Mesendoderm (in vitro differentiated cells): ENCODE measurements at regions not wholly inside any gene's neighbourhood (a gene's known extent, or its start where the extent isn't known, plus 50 kb on each side); places are given as distances from the start of the nearest gene placed in this dataset.

Source experiments
- DNase-seq: peaks from one replicate; pipeline ENCODE4 v3.0.0; 2013
- H2AK5ac ChIP-seq: 2 replicates; pipeline ENCODE4 v1.6.1; 2013; ENCODE audit warnings: low read length, inconsistent platforms
- H2BK120ac ChIP-seq: 2 replicates; pipeline ENCODE4 v1.6.1; 2013; ENCODE audit warnings: low read depth, mild to moderate bottlenecking, low read length, moderate library complexity, mixed read lengths
- H2BK15ac ChIP-seq: replicated peaks from 2 replicates; pipeline ENCODE4 v1.6.1; 2013; ENCODE audit warnings: low read depth, mild to moderate bottlenecking, moderate library complexity
- H2BK5ac ChIP-seq: 2 replicates; pipeline ENCODE4 v1.6.1; 2013; ENCODE audit warnings: low read length, inconsistent platforms
- H3K18ac ChIP-seq: 2 replicates; pipeline ENCODE4 v1.6.1; 2013; ENCODE audit warnings: mild to moderate bottlenecking, low read length, mixed read lengths
- H3K23ac ChIP-seq: one replicate; pipeline ENCODE4 v1.6.1; 2013; ENCODE audit warnings: low read length
- H3K27ac ChIP-seq: 2 replicates; pipeline ENCODE4 v1.5.1; 2013; ENCODE audit warnings: low read depth, mild to moderate bottlenecking, inconsistent platforms, low read length, moderate library complexity
- H3K27me3 ChIP-seq: 2 replicates; pipeline ENCODE4 v1.6.1; 2013; ENCODE audit warnings: low read length, control low read depth, mild to moderate bottlenecking, inconsistent platforms; ENCODE audit not compliant: insufficient read depth, poor library complexity
- H3K36me3 ChIP-seq: 2 replicates; pipeline ENCODE4 v1.6.1; 2013; ENCODE audit warnings: low read length, inconsistent platforms; ENCODE audit not compliant: control insufficient read depth, insufficient read depth
- H3K4ac ChIP-seq: one replicate; pipeline ENCODE4 v1.6.1; 2013; ENCODE audit warnings: low read depth, mild to moderate bottlenecking, low read length, moderate library complexity
- H3K4me1 ChIP-seq: 2 replicates; pipeline ENCODE4 v1.6.1; 2013; ENCODE audit warnings: low read depth, low read length, inconsistent platforms; ENCODE audit not compliant: control insufficient read depth
- H3K4me2 ChIP-seq: 2 replicates; pipeline ENCODE4 v1.6.1; 2013; ENCODE audit warnings: low read length
- H3K4me3 ChIP-seq: 2 replicates; pipeline ENCODE4 v1.5.1; 2013; ENCODE audit warnings: mild to moderate bottlenecking, low read length
- H3K56ac ChIP-seq: one replicate; pipeline ENCODE4 v1.6.1; 2013; ENCODE audit warnings: low read length
- H3K79me1 ChIP-seq: 2 replicates; pipeline ENCODE4 v1.6.1; 2013; ENCODE audit warnings: low read length, inconsistent platforms
- H3K79me2 ChIP-seq: 2 replicates; pipeline ENCODE4 v1.6.1; 2013; ENCODE audit warnings: mild to moderate bottlenecking, low read length; ENCODE audit not compliant: control insufficient read depth, insufficient read depth
- H3K9ac ChIP-seq: 2 replicates; pipeline ENCODE4 v1.6.1; 2013; ENCODE audit warnings: low read length, inconsistent platforms
- H4K5ac ChIP-seq: one replicate; pipeline ENCODE4 v1.6.1; 2013; ENCODE audit warnings: low read length
- H4K8ac ChIP-seq: one replicate; pipeline ENCODE4 v1.6.1; 2013; ENCODE audit warnings: low read depth, mild to moderate bottlenecking, control low read depth, low read length, moderate library complexity
- WGBS: extraction: QIAGEN DNeasy Blood & Tissue Kit; methylation state at CpG from one replicate; pipeline ENCODE4 v1.1.7; 2013; ENCODE audit warnings: low lambda C conversion rate, missing lambda C conversion rate; ENCODE audit not compliant: insufficient coverage; ENCODE audit errors: extremely low coverage; 5-methylcytosine and 5-hydroxymethylcytosine counted together

- H4K5ac ChIP-seq, result no peak overlapping the region
- H2BK5ac ChIP-seq, result no peak overlapping the region
- no peak overlapping the region for H3K9ac ChIP-seq
- DNase-seq, result no peak
- no peaks in the 10 kb centered on the region for H3K79me1 ChIP-seq
- H2BK120ac ChIP-seq, result no peak overlapping the region
- H3K4ac ChIP-seq, result no peak overlapping the region
- no peak overlapping the region for H3K27ac ChIP-seq
- peaks cover 2% of the 10 kb centered on the region for H3K4me1 ChIP-seq
- H3K23ac ChIP-seq, result no peak overlapping the region
- no peaks in the 10 kb centered on the region for H3K79me2 ChIP-seq
- no peak overlapping the region for H2AK5ac ChIP-seq
- no peak overlapping the region for H4K8ac ChIP-seq
- WGBS, result no CpG with 5 or more reads among the region's 2 CpGs
- no peaks in the 10 kb centered on the region for H3K36me3 ChIP-seq
- H3K27me3 ChIP-seq, result no peaks in the 10 kb centered on the region
- H3K4me3 ChIP-seq, result no peak overlapping the region
- no peak overlapping the region for H2BK15ac ChIP-seq
- no peak overlapping the region for H3K4me2 ChIP-seq
- H3K56ac ChIP-seq, result no peak overlapping the region
- no peak overlapping the region for H3K18ac ChIP-seq
Observed at GRCh38 chr5:168216989-168217388, 74.5 kb upstream of the WWC1 start.

- Histone ChIP-seq H3K27me3 (no peaks in the 10 kb centered on the region), H3K36me3 (no peaks in the 10 kb centered on the region), H4K8ac (no peak overlapping the region), H3K4me2 (no peak overlapping the region), H3K79me2 (no peaks in the 10 kb centered on the region), H3K18ac (no peak overlapping the region), H3K56ac (no peak overlapping the region), H3K79me1 (no peaks in the 10 kb centered on the region), H2BK5ac (no peak overlapping the region), H2BK15ac (no peak overlapping the region), H3K4me1 (peaks cover 2% of the 10 kb centered on the region), H3K9ac (no peak overlapping the region), H2AK5ac (no peak overlapping the region), H3K4ac (no peak overlapping the region), H3K23ac (no peak overlapping the region), H4K5ac (no peak overlapping the region), H3K27ac (no peak overlapping the region), H3K4me3 (no peak overlapping the region), H2BK120ac (no peak overlapping the region)
- no CpG with 5 or more reads among the region's 7 CpGs for WGBS
- no peak for DNase-seq
Observed at GRCh38 chr5:168217497-168217896, 73.9 kb upstream of the WWC1 start.

GRCh38 chr5:168218746-168219145, 72.7 kb upstream of the WWC1 start:
- Histone ChIP-seq H2BK120ac (no peak overlapping the region), H3K56ac (no peak overlapping the region), H3K79me1 (no peaks in the 10 kb centered on the region), H3K4me1 (peaks cover 2% of the 10 kb centered on the region), H2AK5ac (no peak overlapping the region), H4K8ac (no peak overlapping the region), H3K4ac (no peak overlapping the region), H2BK5ac (no peak overlapping the region), H3K23ac (no peak overlapping the region), H3K18ac (no peak overlapping the region), H2BK15ac (no peak overlapping the region), H3K27ac (no peak overlapping the region), H4K5ac (no peak overlapping the region), H3K27me3 (no peaks in the 10 kb centered on the region), H3K4me2 (no peak overlapping the region), H3K9ac (no peak overlapping the region), H3K4me3 (no peak overlapping the region), H3K79me2 (no peaks in the 10 kb centered on the region), H3K36me3 (no peaks in the 10 kb centered on the region)
- DNase-seq, result no peak
- no CpG with 5 or more reads among the region's 9 CpGs for WGBS

- Histone ChIP-seq H3K79me1 (no peaks in the 10 kb centered on the region), H3K79me2 (no peaks in the 10 kb centered on the region), H3K27me3 (no peaks in the 10 kb centered on the region), H2BK15ac (no peak overlapping the region), H3K4me3 (no peak overlapping the region), H2BK5ac (peak overlapping the region; percentile 48), H4K8ac (no peak overlapping the region), H3K4ac (no peak overlapping the region), H3K23ac (no peak overlapping the region), H3K4me2 (peak overlapping the region; percentile 13), H3K56ac (peak overlapping the region; percentile 73), H3K18ac (peak overlapping the region; percentile 12), H3K9ac (peak overlapping the region; percentile 24), H4K5ac (no peak overlapping the region), H3K36me3 (no peaks in the 10 kb centered on the region), H2AK5ac (no peak overlapping the region), H3K4me1 (peaks cover 2% of the 10 kb centered on the region), H3K27ac (no peak overlapping the region), H2BK120ac (peak overlapping the region; percentile 56)
- peak; percentile 89 for DNase-seq
- no CpG with 5 or more reads among the region's 8 CpGs for WGBS
Observed at GRCh38 chr5:168219515-168220410, 71.7 kb upstream of the WWC1 start.

GRCh38 chr5:168224085-168224484, 67.4 kb upstream of the WWC1 start:
- H3K4me3 ChIP-seq, result no peak overlapping the region
- no peak overlapping the region for H2AK5ac ChIP-seq
- H3K4me1 ChIP-seq, result peaks cover 2% of the 10 kb centered on the region
- H3K23ac ChIP-seq, result no peak overlapping the region
- no peak overlapping the region for H3K56ac ChIP-seq
- H4K5ac ChIP-seq, result no peak overlapping the region
- H3K9ac ChIP-seq, result no peak overlapping the region
- H3K79me2 ChIP-seq, result no peaks in the 10 kb centered on the region
- H2BK15ac ChIP-seq, result no peak overlapping the region
- no CpG with 5 or more reads among the region's 5 CpGs for WGBS
- no peak overlapping the region for H4K8ac ChIP-seq
- no peak overlapping the region for H3K27ac ChIP-seq
- H3K4ac ChIP-seq, result no peak overlapping the region
- H3K79me1 ChIP-seq, result no peaks in the 10 kb centered on the region
- no peak overlapping the region for H3K4me2 ChIP-seq
- H3K18ac ChIP-seq, result no peak overlapping the region
- H2BK5ac ChIP-seq, result no peak overlapping the region
- no peak overlapping the region for H2BK120ac ChIP-seq
- no peak for DNase-seq
- no peaks in the 10 kb centered on the region for H3K36me3 ChIP-seq
- H3K27me3 ChIP-seq, result no peaks in the 10 kb centered on the region

GRCh38 chr5:168226012-168226411, 65.4 kb upstream of the WWC1 start:
- no peak overlapping the region for H2BK120ac ChIP-seq
- no peaks in the 10 kb centered on the region for H3K79me2 ChIP-seq
- H2BK15ac ChIP-seq, result no peak overlapping the region
- no peak overlapping the region for H3K56ac ChIP-seq
- WGBS, result no CpG with 5 or more reads among the region's 10 CpGs
- DNase-seq, result no peak
- no peak overlapping the region for H4K5ac ChIP-seq
- no peak overlapping the region for H3K23ac ChIP-seq
- no peak overlapping the region for H3K18ac ChIP-seq
- no peak overlapping the region for H3K4me2 ChIP-seq
- no peaks in the 10 kb centered on the region for H3K27me3 ChIP-seq
- H3K4me3 ChIP-seq, result no peak overlapping the region
- H3K79me1 ChIP-seq, result no peaks in the 10 kb centered on the region
- no peaks in the 10 kb centered on the region for H3K36me3 ChIP-seq
- H3K27ac ChIP-seq, result no peak overlapping the region
- H2AK5ac ChIP-seq, result no peak overlapping the region
- H3K4me1 ChIP-seq, result no peaks in the 10 kb centered on the region
- no peak overlapping the region for H3K9ac ChIP-seq
- H4K8ac ChIP-seq, result no peak overlapping the region
- no peak overlapping the region for H2BK5ac ChIP-seq
- no peak overlapping the region for H3K4ac ChIP-seq
